GM18502 (cell line): ENCODE measurements at regions not wholly inside any gene's neighbourhood (a gene's known extent, or its start where the extent isn't known, plus 50 kb on each side); places are given as distances from the start of the nearest gene placed in this dataset.

Experiments used
- ATAC-seq: cut with Tn5 transposase; IDR thresholded peaks from one replicate; pipeline ENCODE4 v1.9.1; 2021; ENCODE audit warnings: mild to moderate bottlenecking; ENCODE audit not compliant: unreplicated experiment, poor library complexity

DNA sequence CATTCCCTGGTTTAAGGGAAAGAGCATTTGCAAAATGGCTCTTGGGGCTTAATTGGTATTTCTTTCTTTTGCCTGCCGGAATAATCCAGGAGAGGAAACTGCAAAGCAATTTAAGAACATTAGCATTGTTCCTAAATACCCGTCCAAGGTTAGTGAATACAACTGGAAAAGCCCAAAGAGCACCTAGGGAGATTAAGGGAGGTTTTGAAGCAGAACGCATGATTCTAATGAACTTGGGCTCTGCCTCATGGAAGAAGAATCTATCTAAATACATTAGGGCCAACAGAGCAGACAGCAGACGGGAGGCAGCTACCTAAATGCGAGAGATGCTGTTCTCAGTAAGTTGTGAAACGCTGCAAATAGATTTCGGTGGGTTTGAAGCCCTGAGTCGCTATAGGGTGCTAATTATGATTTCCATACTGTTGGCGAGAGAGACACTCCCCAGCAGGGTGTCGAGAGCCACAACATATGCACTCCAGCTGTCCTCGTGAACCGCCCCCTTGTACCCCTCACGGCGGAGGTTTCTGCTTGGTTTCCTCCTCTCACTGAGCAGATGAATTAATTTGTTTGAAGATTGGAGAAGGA lies 326.7 kb upstream of the CAMK1G start:
- no peak for ATAC-seq

GRCh38 chr1:209257454-209257853 lies 326.1 kb upstream of the CAMK1G start:
- ATAC-seq, result no peak

DNA sequence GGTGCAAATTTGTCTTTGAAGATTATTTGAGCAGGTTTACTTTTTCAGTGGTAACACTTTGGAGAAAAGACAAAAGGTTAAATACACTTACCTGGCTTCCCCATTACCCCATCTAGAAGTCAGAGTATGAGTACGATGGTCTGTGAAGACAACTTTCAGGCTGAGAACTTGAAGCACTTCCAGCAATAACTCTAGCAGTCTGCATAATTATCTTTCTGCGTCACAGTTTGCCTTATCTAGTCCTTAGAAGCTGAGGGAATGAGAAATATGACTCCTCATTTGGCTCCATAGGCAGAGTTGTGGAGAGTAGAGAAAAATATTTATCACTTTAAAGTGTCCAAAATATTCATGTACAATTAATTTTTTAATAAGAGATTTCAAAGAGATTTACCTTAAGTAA lies 323.4 kb upstream of the CAMK1G start:
- no peak for ATAC-seq

DNA sequence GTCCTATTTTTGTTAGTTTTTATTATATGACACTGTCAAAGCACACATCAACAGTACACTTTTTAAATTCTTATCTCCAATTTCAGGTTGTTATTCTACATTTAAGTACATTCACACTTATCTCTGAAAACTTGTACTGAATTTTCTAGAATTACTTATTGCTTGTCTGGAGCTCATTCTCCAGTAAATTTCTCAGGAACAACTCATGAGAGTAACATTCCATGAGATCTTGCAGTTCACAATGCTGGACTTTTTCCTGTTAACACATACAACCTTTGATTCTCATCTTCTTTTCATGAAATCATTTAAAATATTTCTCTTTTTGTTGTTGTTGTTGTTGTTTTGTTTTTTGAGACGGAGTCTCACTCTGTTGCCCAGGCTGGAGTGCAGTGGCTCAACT lies 320.9 kb upstream of the CAMK1G start:
- ATAC-seq, result no peak

DNA sequence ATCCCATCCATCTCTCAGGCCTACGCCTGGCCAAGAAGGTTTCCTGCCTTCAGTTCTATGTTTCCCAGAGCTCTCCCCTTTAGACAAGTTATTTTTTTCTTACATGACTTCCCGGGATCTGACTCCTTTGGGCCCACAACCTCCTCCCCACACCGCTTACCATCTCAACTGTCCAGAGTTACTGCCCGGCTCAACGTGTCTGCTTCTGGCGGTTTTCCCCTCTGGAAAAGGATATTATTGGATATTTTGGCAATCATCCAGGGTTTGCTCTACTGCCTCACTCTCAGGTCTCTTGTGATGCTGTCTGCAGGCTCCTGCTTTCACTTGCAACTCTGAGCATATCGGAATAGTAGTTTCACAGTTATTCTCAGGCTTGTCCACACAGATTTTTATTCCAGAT lies 318.2 kb upstream of the CAMK1G start:
- no peak for ATAC-seq

DNA sequence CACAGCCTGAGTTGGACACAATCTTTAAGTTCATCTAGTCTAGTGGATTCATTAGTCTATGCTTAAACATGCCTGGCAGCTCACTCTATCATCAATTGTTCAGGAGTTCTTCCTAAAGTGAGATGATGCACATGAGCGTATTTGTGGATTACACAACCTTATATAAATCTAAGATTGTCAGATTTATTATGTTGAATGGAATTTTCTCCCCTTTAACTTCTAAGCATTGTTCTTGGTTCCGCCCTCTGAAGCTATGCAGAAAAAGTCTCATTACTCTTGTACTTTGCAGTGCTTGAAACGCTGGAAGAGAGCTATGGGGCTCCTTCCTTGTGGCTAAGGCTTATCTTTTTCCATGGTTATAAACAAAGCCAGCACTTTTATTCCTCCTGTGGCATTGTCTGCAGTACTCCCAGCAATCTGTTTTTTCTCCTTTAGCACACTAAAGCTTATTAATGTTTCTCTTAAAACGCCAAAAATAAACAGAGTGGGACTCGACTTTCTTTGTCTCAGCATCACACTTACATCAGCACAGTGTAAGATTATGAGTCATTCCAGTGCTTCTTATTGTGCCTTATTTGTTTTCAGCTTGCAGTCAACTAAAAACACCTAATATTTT lies 316.8 kb upstream of the CAMK1G start:
- no peak for ATAC-seq

- no peak for ATAC-seq
Measured at GRCh38 chr1:209267968-209268367, 315.5 kb upstream of the CAMK1G start.

- no peak for ATAC-seq
Measured at GRCh38 chr1:209268479-209268878, 315.0 kb upstream of the CAMK1G start.

- no peak for ATAC-seq
Measured at GRCh38 chr1:209276321-209276720, 307.2 kb upstream of the CAMK1G start.

- ATAC-seq, result no peak
Measured at GRCh38 chr1:209277662-209278061, 305.9 kb upstream of the CAMK1G start.

DNA sequence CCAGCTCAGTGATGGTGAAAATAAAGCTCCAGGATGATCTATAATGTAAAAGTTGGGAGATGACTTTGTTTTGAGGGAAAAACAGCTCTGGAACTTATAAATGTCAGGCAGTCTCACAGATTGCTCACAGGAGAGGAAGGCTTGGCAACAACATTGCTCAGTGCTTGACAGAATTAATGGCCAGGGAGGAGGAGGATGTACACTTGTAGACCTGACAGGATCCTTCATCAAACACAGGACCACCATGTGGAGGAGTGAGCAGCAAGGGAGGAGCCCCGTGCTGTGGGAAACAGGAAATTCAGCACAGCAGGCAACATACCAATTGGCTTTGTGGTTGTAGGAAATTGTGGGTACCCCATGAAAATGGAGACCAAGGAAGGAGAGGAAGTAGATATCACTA lies 291.8 kb upstream of the CAMK1G start:
- ATAC-seq, result no peak

DNA sequence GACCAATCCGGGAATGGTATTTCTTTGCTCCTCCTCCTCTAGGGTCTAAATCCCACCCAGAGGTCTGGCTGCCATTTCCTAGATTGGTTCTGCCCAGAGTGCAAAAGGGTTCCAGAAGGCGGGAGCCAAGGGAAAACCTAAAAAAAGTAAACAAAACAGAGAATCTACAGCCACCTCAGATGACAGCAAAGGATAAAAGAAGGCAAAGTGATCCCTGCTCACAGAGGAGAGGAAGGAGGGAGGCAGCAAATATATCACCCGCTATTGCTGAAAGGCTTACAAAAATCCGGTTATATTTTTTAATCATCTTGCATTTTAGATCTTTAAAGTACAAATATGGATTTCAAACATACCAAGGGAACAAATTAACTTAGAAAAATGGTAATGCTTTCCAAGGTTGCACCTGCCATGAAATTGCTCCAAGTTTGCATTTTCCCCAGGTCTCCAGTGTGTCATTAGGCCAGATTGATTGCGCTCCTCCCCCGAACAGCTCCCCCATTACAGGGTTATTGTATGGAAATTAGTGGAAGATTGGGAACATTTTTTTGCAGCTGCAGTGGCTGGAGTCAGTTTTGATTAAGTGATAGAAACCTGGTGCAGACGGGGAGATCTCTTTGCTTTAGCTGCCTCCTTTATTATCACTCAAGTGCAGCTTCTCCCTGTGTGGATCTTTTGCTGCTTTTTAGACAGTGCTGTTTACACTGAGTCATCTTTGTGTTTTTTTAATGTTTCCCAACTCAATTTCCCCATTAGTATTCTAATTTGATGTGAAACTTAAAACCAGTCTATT lies 280.5 kb upstream of the CAMK1G start:
- ATAC-seq, result no peak

GRCh38 chr1:209304166-209304565 lies 279.3 kb upstream of the CAMK1G start:
- no peak for ATAC-seq

- no peak for ATAC-seq
Measured at GRCh38 chr1:209305221-209305954, 278.1 kb upstream of the CAMK1G start.

DNA sequence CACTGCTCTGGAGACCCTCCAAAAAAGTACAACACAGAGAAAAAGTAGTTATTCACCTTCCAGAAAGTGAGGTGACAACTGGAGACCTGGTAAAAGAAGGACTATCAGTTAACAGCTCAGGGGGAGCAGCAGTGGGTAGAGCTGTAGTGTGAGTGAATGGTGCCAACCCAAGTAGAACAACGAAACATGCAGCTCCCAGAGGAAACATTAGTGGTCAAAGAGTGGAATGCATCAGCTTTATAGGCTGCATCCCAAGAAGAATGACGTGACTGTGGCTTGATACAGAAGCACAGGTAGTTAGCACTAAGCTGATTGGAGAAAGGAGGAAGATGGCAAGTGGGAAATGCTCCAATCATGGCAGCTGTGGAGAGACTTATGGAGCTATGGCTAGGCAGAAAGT lies 275.7 kb upstream of the CAMK1G start:
- ATAC-seq, result no peak

- no peak for ATAC-seq
Measured at GRCh38 chr1:209309198-209309597, 274.3 kb upstream of the CAMK1G start.

GRCh38 chr1:209311770-209312169 lies 271.7 kb upstream of the CAMK1G start:
- ATAC-seq, result no peak

GRCh38 chr1:209316929-209317328 lies 266.6 kb upstream of the CAMK1G start:
- ATAC-seq, result no peak

DNA sequence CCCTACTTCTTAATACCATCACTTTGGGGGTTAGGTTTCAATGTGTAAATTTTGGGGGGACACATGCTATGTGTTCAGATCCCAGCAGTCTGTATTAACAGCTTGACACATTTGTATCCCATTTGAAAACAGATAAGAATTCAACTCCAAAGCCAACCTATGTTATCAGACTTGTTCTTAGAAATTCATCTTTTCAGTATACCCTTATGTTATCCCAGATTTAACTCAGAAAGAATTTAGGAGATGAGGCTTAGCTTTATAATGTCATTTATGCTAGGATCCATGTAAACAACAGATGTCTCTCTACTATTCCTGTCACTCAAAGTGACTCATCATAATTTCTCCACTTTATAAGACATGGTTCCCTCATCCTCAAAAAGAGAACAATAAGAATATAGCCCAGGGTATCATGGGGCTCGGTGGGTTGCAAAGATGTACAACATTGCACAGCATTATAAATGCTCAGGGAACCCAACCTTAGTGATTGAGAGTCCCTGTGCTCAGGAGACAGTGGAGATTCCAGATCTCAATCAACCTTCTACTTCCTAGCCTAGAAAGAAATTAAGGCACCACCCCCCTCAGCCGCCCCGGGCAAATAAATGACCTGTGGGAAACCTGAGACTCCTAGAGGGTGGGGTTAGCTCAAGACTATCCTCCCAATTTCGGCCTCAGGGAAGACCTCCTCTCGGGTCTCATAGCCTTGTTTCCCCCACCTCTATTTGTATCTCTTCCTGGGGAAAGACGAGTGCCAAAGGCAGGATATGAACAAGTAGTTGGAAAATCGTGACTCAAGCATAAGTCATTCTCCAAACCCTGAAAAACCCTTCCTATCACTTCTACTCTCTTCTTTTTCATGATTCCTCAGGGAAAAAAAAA lies 265.1 kb upstream of the CAMK1G start:
- ATAC-seq, result no peak

DNA sequence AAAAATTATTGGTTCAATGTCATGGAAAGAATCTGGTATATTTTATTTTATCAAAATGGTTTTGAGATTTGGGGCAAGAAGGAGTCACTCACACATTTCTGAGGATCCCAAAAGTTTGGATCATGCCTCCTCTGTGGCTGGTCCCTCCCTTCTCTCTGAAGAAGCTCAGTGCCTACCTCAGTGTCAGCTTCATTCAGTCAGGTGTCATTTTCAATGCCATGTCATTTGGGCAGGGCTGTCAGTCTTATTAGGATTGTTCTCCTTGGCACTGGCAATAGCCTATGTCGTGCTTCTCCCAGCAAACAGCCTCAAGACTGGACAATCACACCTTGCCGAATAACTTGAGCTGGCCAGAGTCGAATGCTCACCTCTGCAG lies 264.5 kb upstream of the CAMK1G start:
- ATAC-seq, result no peak
